NCI-H446 treated with DMSO at 0.1 percent for 48 hours (cell line): ENCODE measurements at regions not wholly inside any gene's neighbourhood (a gene's known extent, or its start where the extent isn't known, plus 50 kb on each side); places are given as distances from the start of the nearest gene placed in this dataset.

Experiments
- DNase-seq: peaks from one replicate; lab custom pipeline; 2025; lab: John Stamatoyannopoulos, UW

DNA sequence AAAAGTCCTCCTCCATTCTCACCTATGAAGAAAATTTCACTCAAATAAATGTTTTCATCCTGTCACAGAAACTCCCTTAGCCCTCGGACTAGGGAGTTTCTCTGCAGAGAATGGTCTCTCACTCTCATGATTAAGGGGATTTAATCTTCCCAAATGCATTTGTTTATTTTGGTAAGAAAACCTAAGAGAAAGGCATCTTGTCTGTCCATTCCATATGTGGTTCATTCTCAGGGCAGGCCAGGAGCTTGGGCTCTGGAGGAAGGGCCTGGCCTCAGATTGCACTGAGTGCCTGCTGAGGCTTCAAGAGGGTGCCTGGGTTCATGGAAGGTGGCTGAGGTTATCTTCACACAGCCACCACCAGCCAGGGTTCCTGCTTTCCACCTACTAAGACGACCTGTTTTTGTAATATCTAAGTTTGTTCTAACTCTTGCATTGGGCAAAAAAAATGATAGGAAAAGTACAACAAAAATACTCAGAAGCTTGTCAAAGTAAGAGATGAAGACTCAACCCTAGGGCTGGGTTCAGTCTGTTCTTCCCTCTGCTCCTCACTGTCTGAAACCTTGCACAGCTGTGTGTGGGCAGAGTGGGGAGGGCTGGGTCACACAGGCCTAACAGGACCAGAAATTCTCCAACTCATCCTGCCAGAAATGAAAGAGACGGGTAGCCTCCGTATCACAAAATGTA, 186.7 kb downstream of the CXCL12 start:
- no peak for DNase-seq

GRCh38 chr10:44197646-44198045, 187.3 kb downstream of the CXCL12 start:
- no peak for DNase-seq

- DNase-seq = no peak
Measured at GRCh38 chr10:44196336-44196735, 188.6 kb downstream of the CXCL12 start.

- DNase-seq = no peak
Measured at GRCh38 chr10:44196008-44196320, 188.9 kb downstream of the CXCL12 start.

- DNase-seq = peak; percentile 3
Measured at GRCh38 chr10:44195112-44196007, 189.5 kb downstream of the CXCL12 start.

DNA sequence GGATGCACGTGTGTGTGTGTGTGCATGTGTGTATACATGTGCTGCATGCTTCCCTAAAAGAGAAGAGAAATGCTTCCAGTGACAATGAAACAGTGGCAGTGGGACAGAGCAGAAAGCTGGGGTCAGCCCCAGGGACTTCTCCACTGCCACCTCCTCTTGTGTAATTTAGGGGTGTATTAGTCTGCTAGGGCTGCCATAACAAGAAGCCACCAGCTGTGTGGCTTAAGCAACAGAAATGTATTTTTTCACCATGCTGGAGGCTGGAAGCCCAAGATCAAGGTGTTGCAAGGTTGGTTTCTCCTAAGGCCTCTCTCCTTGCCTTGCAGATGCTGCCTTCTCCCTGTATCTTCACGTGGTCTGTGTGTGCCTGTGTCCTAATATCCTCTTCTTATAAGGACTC, 190.5 kb downstream of the CXCL12 start:
- DNase-seq = no peak

DNA sequence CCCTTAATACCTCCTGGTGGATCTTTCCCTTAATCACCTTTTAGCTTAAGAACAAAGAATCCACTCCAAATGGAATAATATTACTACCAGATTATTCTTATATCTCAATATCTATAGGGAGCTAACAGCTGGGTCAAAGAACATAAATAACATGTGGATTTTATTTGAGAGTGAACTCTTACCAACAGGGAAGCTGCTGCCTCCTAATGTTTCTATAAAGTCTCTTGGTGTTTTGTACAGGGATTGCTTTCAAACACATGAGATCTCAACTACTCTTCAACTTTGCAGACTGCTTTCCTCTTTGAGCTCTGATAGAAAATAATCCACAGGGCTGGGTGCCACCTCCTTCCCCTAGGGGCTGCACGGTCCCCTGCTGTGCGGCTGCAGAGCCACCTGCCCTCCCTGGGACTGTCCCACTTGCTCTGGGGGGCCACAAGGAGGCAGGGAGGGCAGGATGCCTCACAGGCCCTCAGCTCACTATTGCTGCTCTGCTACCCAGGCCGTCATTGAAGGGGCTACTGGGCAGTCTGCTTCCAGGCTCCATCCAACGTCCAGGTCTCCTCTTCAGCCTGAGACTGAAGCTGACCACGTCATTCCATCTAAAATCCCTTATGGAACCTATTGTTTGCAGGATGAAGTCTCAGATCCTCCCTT, 191.2 kb downstream of the CXCL12 start:
- no peak for DNase-seq

DNA sequence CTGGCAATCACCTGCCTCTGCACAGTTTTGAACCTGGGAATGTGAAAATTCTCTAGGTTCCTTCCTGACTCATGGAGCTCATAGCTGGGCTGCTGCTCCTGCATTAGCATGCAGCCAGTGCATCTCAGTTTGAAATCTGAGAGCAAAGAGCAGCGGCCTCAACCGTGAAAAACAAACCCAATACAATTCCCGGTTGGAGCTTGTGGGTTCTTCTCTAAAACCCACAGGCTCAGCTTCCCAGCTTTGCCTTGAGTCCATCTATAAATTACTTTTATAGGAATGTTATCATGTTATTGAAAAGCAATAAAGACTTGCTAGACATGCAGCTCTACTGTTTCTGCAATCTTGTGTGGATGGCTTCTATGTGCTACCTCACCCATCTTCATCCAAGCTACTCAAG, 191.7 kb downstream of the CXCL12 start:
- no peak for DNase-seq

- no peak for DNase-seq
Measured at GRCh38 chr10:44192435-44192834, 192.5 kb downstream of the CXCL12 start.

- no peak for DNase-seq
Measured at GRCh38 chr10:44190541-44190940, 194.4 kb downstream of the CXCL12 start.

DNA sequence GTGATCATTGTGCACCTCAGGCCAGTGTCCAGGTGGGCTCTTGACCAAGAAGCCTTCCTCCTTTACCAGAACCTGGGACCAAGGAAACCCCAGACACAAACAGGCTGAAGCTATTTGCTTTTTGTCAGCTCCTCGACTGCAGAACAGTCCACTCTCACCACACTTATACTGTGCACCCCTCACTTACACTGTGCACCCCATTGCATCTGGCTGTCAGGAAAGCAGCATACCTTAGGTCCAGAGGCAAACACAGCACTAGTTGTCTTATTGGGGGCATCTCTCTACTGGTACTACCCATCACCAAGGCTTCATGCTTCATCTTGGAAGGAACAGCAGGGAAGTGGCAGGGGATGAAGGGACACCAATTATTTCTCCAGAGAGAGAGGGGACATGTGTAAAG, 198.1 kb downstream of the CXCL12 start:
- no peak for DNase-seq

DNA sequence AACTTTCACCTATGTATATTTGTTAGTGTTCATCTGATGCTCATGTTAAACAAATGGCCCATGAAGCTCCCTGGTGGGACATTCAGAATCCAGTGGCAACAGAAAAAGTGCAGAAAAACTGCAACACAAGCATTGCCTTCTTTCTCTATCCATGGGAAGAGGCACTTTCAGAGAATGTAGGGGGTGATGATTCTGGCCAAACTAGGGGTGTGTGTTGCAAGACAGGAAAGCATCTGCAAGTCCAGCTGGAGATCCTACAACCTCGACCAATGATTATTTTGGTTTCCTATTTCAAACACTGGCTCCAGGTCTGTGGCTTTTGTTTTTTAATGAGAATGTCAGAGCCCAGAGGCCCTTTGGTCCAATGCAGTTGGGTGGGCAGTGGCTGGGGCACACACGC, 198.7 kb downstream of the CXCL12 start:
- no peak for DNase-seq

DNA sequence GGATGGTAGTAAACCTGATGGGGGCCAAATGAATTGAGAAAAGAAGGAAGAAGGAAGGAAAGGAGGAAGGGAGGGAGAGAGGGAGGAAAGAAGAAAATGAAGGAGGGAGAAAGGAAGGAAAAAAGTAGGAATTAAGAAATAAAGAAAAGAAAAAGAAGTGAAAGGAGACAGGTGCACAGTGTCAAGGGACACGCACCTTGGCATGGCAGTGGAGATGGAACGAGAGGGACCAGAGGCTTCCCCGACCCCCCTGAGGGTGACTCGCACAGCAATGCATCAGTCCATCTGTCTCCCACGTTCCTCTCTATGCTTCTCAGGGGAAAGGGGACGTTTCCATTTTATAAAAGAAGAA, 199.6 kb downstream of the CXCL12 start:
- DNase-seq = no peak

DNA sequence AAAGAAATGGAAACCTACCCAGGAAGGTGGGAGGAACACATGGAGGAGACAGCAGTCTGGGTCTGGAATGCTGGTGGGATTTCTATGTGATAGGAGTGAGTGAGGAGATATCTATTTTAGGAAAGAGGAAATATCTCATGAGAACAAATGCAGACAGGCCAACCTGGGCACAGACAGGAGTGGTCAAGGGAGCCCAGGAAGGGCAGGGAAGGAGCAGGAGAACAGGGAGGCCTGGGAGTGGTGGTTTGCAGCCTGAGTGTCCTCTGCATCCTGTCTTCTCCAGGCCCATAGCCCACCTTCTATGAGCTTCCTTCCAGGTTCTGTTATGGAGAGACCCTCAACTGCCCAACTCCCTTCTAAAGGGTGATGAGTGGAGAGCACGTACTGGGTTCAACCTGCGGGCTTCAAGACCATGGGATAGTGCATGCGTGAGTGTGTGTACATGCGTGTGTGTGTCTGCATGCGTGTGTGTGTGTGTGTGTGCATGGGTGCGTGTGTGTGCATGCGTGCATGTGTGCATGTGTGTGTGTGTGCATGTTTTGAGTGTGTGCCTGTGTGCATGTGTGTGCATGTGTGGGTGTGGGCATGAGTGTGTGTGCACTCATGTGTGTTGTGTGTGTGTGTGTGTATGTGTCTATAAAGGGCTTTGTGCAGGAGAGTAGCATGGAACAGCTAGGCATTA, 200.1 kb downstream of the CXCL12 start:
- no peak for DNase-seq

DNA sequence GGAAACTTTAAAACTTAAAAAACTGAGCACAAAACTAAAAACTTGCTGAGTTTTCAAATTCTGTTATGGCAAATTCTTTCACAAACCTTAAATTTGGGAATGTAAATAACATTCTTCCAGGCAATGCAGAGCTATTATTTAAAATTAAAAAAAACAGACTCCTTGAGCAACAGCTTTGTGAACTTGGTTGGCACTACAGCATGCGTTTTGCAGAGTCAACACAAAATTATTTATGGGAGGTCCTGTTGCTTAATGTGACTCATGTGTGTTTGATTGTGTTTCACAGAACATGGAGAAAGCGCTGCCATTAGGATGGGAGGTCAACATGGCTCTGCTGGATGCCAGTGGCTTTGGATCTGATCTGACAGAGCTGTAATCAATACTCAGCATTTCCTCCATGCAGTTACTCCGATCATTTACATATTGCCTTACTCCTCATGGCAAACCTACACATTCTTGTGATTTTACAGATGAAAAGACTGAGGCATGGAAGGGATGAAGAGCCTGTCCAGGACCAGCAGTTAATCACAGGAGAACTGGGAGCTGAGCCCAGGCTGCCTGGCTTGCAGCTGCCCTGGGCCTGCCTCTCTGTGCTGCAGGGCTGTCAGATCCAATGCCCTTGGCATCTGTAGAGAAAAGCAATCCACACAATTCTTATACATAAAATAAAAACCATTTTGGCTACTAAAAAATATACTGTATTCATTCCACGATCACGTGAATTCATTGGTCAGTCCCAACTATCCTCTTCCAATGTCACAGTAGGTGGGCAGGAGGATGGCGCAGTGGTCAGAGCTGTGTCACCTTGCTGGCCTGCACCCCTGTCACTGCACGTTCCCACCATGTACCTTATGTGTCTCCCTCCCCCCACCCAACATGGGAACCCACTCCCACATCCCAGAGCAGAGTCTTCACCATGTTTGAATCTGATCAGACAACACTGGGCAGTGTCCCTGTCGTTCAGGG, 200.9 kb downstream of the CXCL12 start:
- DNase-seq = no peak

- DNase-seq = no peak
Measured at GRCh38 chr10:44182909-44183308, 202.0 kb downstream of the CXCL12 start.

DNA sequence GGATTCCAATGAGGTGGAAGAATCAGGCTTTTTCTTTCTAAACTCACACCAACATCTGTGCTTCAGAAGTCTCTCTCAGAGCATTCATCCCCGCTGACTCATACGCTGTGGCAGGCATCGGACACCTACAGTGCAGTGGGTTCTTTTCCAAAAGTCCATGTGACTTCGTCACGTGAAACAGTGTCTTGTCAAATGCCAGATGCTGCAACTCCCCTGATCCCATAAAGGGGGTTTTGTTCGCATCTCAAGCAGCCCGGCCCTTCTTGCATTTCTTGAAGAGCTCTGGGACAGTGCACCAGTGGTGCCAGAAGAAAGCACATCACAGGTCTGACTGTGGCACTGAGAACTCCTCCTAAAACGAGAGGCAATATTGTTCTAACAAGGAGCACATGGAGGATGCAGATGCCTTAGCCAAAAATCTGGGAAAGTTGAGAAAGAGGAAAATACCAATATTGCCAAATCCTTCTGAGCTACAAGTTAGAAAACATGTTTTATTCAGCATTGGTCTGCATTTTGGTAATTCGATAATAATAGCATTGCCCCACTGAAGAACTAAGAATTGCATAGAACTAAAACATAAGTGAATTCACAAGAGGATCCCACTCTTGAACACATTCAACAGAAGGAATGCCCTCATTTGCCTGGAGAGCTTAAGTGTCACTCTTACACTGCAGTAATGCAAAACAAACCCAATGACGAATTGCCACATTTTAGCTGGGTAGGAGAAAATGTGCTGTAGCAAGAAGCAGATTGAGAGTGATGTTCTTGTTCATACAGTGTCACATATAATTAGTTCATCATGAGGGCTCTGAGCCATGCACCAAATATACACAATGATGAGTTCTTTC, 204.4 kb downstream of the CXCL12 start:
- DNase-seq = peak; percentile 43

GRCh38 chr10:44178856-44179255, 206.0 kb downstream of the CXCL12 start:
- no peak for DNase-seq

GRCh38 chr10:44178281-44178680, 206.6 kb downstream of the CXCL12 start:
- DNase-seq = no peak

DNA sequence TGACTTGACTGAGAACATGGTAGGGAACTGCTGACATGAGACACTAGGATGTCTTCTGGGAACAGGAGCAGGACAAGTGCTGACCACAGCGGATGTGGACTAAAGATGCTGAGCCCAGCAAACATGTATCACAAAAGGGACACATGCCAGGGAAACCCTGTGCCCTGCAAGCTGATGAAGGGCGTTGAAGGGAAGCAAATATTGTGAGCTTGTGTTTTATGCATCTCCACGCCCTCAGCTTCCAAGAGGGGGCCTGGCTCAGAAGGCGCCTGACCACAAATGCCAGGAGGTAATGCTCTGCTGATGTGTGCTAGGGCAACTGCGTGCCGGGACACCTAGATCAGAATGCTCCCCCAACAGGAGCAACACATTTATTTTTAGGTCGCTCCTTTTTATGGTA, 207.3 kb downstream of the CXCL12 start:
- DNase-seq = no peak

GRCh38 chr10:44176311-44176710, 208.6 kb downstream of the CXCL12 start:
- DNase-seq = no peak
